ENCODE measurements at regions not wholly inside any gene's neighbourhood (a gene's known extent, or its start where the extent isn't known, plus 50 kb on each side); places are given as distances from the start of the nearest gene placed in this dataset.

- FAIRE-seq: no peak
- Histone ChIP-seq H2AFZ (ENCODE audit: low read depth, low read length) (no peak overlapping the region), H3K4me2 (ENCODE audit: insufficient read depth, low read length) (no peak overlapping the region), H3K79me2 (ENCODE audit: control insufficient read depth, insufficient read depth, low read length) (no peaks in the 10 kb centered on the region), H3K9me1 (ENCODE audit: control insufficient read depth, insufficient read depth, low read length) (no peaks in the 10 kb centered on the region), H3K4me3 (no peak overlapping the region), H3K4me1 (replicated peaks in 1 of 2; ENCODE audit: control insufficient read depth in 2 of 2, insufficient read depth in 2 of 2, low read length in 2 of 2) (no peaks in the 10 kb centered on the region), H4K20me1 (replicated peaks; ENCODE audit: control insufficient read depth, insufficient read depth, low read length) (no peaks in the 10 kb centered on the region), H3K9me3 (replicated peaks; ENCODE audit: control insufficient read depth, insufficient read depth, low read depth, low read length) (no peaks in the 10 kb centered on the region), H3K9ac (ENCODE audit: insufficient read depth in 1 of 2, low read depth in 2 of 2, low read length in 2 of 2) (no peak overlapping the region), H3K27me3 (ENCODE audit: control insufficient read depth in 2 of 2, insufficient read depth in 2 of 2, low read length in 2 of 2) (no peaks in the 10 kb centered on the region), H3K27ac (ENCODE audit: extremely low read depth, low read depth, low read length) (no peak overlapping the region), H3K36me3 (ENCODE audit: control insufficient read depth, insufficient read depth, low read length) (no peaks in the 10 kb centered on the region)
- ATAC-seq: no peak
- in situ Hi-C loops (cut with MboI) (no loop called here), intact Hi-C loops (cut with micrococcal nuclease) (no loop called here)
- WGBS (ENCODE audit: insufficient coverage, low coverage, missing lambda C conversion rate): 0% methylated on average over 1 of the region's 1 CpG
- no TSS peak for BruUV-seq (replicated peaks)
- no peak for TF ChIP-seq CAMTA2 (CRISPR knock-in tag; conservative IDR thresholded peaks at IDR 0.05)
- TF ChIP-seq ZNF584 (CRISPR knock-in tag; IDR thresholded peaks at IDR 0.05; ENCODE audit: low read depth): no peak
- TF ChIP-seq SMARCC2 (IDR thresholded peaks at IDR 0.05; ENCODE audit: low read depth): no peak
- CTCF ChIA-PET (ENCODE audit: low intra/inter-chr PET ratio): no interaction called here
- POLR2A ChIA-PET: no interaction called here
- DNase-seq (ENCODE audit: extremely low read depth in 1 of 4, low spot score in 3 of 4): no peak
Measured at GRCh38 chr21:26331205-26331980, 160.8 kb upstream of the APP start.

- no peak overlapping the region for H3K9ac ChIP-seq (ENCODE audit: insufficient read depth in 1 of 2, low read depth in 2 of 2, low read length in 2 of 2)
- H3K4me2 ChIP-seq (ENCODE audit: insufficient read depth, low read length): no peak overlapping the region
- no peak overlapping the region for H3K27ac ChIP-seq (ENCODE audit: extremely low read depth, low read depth, low read length)
- FAIRE-seq: no peak
- CTCF ChIA-PET (ENCODE audit: low intra/inter-chr PET ratio): no interaction called here
- H3K27me3 ChIP-seq (ENCODE audit: control insufficient read depth in 2 of 2, insufficient read depth in 2 of 2, low read length in 2 of 2): no peaks in the 10 kb centered on the region
- no peaks in the 10 kb centered on the region for H4K20me1 ChIP-seq (replicated peaks; ENCODE audit: control insufficient read depth, insufficient read depth, low read length)
- in situ Hi-C loops (cut with MboI) (no loop called here), intact Hi-C loops (cut with micrococcal nuclease) (no loop called here)
- 2% methylated on average over 3 of the region's 3 CpGs for WGBS (ENCODE audit: insufficient coverage, low coverage, missing lambda C conversion rate)
- no peak for DNase-seq (ENCODE audit: extremely low read depth in 1 of 4, low spot score in 3 of 4)
- no peaks in the 10 kb centered on the region; the same call in 1 of the 2 replicates for H3K9me3 ChIP-seq (replicated peaks; ENCODE audit: control insufficient read depth, insufficient read depth, low read depth, low read length)
- no peak overlapping the region for H2AFZ ChIP-seq (ENCODE audit: low read depth, low read length)
- no peaks in the 10 kb centered on the region for H3K36me3 ChIP-seq (ENCODE audit: control insufficient read depth, insufficient read depth, low read length)
- no peaks in the 10 kb centered on the region for H3K4me1 ChIP-seq (replicated peaks in 1 of 2; ENCODE audit: control insufficient read depth in 2 of 2, insufficient read depth in 2 of 2, low read length in 2 of 2)
- H3K4me3 ChIP-seq: no peak overlapping the region
- H3K79me2 ChIP-seq (ENCODE audit: control insufficient read depth, insufficient read depth, low read length): no peaks in the 10 kb centered on the region
- ATAC-seq: no peak
- POLR2A ChIA-PET: no interaction called here
- no TSS peak for BruUV-seq (replicated peaks)
- H3K9me1 ChIP-seq (ENCODE audit: control insufficient read depth, insufficient read depth, low read length): no peaks in the 10 kb centered on the region
- TF ChIP-seq E4F1 (CRISPR knock-in tag; IDR thresholded peaks at IDR 0.05; ENCODE audit: borderline replicate concordance) (no peak), STAT5A (IDR thresholded peaks at IDR 0.05; ENCODE audit: borderline replicate concordance, low read length) (no peak), PRDM10 (IDR thresholded peaks at IDR 0.05; ENCODE audit: partially characterized antibody) (no peak), ZNF24 (IDR thresholded peaks at IDR 0.05) (no peak), NEUROD1 (IDR thresholded peaks at IDR 0.05; ENCODE audit: borderline replicate concordance, low read depth, low read length, partially characterized antibody) (no peak), ZNF778 (CRISPR knock-in tag; IDR thresholded peaks at IDR 0.05) (no peak), ZBTB1 (CRISPR knock-in tag; IDR thresholded peaks at IDR 0.05; ENCODE audit: borderline replicate concordance, low read depth) (no peak)
Measured at GRCh38 chr21:26320596-26320995, 150.0 kb upstream of the APP start.
